SK-N-MC (cell line): ENCODE measurements at regions not wholly inside any gene's neighbourhood (a gene's known extent, or its start where the extent isn't known, plus 50 kb on each side); places are given as distances from the start of the nearest gene placed in this dataset.
A peak's percentile ranks its signal among the peaks of the same experiment; 100 is the strongest.

Experiments used
- DNase-seq: peaks from one replicate; pipeline ENCODE4 v3.0.0-alpha.2; 2011; ENCODE audit warnings: low read depth, low spot score
- H3K27ac ChIP-seq: fragments of 200-600 bp; sonication (generic); 2 replicates; pipeline ENCODE4 v1.5.1; 2016; ENCODE audit warnings: mixed run types
- H3K36me3 ChIP-seq: fragments of 200-600 bp; sonication (generic); 2 replicates; pipeline ENCODE4 v1.6.1; 2017; ENCODE audit warnings: antibody characterized with exemption, low read length, mixed read lengths; ENCODE audit not compliant: insufficient read depth
- H3K4me3 ChIP-seq: fragments of 200-600 bp; sonication (generic); 2 replicates; pipeline ENCODE4 v1.5.1; 2016
- H3K9ac ChIP-seq: fragments of 200-600 bp; sonication (generic); 2 replicates; pipeline ENCODE4 v1.8.0; 2017; ENCODE audit warnings: mixed run types, mixed read lengths; ENCODE audit not compliant: insufficient read length
- H3K9me3 ChIP-seq: fragments of 200-600 bp; sonication (generic); 2 replicates; pipeline ENCODE4 v1.6.1; 2017; ENCODE audit warnings: low read depth, mild to moderate bottlenecking, antibody characterized with exemption, low read length, moderate library complexity, mixed read lengths
- EZH2 ChIP-seq: fragments of 200-600 bp; sonication (generic); IDR thresholded peaks from one replicate; pipeline ENCODE4 v1.6.1; 2017; ENCODE audit warnings: antibody characterized with exemption
- FOXP2 ChIP-seq: optimal IDR thresholded peaks from 2 replicates; pipeline ENCODE3; 2011; ENCODE audit warnings: mild to moderate bottlenecking, moderate library complexity; ENCODE audit not compliant: insufficient read depth; ENCODE audit errors: extremely low read length, control extremely low read depth
- POLR2AphosphoS5 ChIP-seq: IDR thresholded peaks from 2 replicates; pipeline ENCODE4 v1.6.1; 2012; ENCODE audit warnings: mild to moderate bottlenecking, low read depth, low read length, borderline replicate concordance

DNA sequence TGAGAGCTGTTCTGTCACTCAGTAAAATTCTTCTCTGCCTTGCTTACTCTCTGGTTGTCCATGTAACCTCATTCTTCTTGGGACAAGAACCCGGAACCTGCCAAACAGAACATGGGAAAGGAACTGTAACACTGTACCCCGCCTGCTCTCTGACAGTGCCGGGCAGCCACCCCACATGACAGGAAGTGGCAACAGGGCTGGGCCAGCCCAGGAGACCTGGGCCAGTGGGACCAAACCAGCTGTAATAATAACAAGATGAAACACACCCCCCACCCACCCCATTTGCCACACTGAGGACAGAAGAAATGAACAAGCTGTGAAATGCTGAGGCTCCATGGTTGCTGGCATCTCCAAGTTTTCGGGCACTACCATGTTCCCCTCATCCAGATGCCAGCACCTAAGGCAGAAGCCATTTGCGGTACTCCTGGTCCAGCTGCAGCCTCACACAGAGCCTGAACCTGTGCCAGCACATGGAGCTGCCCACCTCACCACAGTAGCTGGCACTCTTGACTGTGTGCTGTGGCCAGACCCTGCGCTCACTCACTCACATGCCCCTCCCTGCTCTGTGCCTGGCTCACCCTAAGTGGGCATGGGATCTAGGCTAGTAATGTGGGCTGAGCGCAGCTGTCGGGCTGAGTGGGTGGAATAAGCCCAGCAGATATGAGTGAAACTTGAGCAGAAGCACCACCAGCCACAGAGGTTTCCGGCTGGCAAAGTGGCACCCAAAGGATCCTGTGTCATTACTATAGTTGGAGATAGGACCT, 126.2 kb upstream of the UGT8 start:
- Histone ChIP-seq H3K4me3 (no peak overlapping the region), H3K27ac (no peak overlapping the region), H3K9ac (no peak overlapping the region), H3K9me3 (no peaks in the 10 kb centered on the region), H3K36me3 (no peaks in the 10 kb centered on the region)
- TF ChIP-seq EZH2, result no peak
- TF ChIP-seq FOXP2, result no peak
- TF ChIP-seq POLR2AphosphoS5, result no peak
- no peak for DNase-seq

- Histone ChIP-seq H3K4me3 (no peak overlapping the region), H3K9me3 (no peaks in the 10 kb centered on the region), H3K36me3 (no peaks in the 10 kb centered on the region), H3K9ac (no peak overlapping the region), H3K27ac (no peak overlapping the region)
- TF ChIP-seq EZH2 (no peak), POLR2AphosphoS5 (no peak), FOXP2 (no peak)
- DNase-seq, result no peak
Measured at GRCh38 chr4:114474188-114474800, 124.3 kb upstream of the UGT8 start.

DNA sequence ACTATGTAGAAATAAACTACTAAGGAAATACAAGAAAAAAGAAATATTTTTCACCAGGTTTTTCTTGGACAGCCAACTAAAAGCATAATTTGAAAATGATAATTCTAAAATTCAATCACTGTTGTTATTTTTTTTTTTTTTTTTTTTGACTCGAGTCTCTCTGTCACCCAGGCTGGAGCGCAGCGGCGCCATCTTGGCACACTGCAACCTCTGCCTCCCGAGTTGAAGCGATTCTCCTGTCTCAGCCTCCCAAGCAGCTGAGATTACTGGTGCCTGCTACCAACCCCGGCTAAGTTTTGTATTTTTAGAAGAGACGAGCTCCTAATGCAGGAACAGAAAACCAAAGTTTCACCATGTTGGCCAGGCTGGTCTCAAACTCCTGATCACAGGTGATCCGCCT, 122.3 kb upstream of the UGT8 start:
- TF ChIP-seq EZH2 (no peak), POLR2AphosphoS5 (no peak)

DNA sequence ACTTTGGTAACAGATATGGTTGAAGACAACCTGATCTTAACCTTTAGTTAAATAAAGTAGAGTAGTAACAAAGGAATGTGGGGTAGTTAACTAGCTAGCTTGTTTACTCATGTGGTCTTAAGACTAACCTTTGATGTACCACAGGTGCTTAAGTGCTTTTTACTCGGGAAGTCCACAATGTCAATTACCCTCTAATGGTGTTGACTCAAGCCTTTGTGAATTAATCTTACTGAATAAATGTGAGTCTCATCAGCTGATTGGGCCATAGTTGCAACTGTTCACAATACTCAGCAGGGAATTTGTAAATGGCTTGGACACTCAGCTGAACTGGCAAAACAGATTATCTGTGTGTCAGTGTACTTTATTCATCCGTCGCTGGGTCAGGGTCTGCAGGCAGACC, 119.0 kb upstream of the UGT8 start:
- Histone ChIP-seq H3K9ac (no peak overlapping the region), H3K4me3 (no peak overlapping the region), H3K9me3 (no peaks in the 10 kb centered on the region), H3K36me3 (no peaks in the 10 kb centered on the region; the same call in 1 of the 2 replicates), H3K27ac (no peak overlapping the region)
- no peak for DNase-seq
- no peak for TF ChIP-seq POLR2AphosphoS5
- no peak for TF ChIP-seq EZH2
- TF ChIP-seq FOXP2, result no peak

More for the DNA sequence above, 122.3 kb upstream of the UGT8 start:
- DNase-seq, result no peak
- H3K4me3 ChIP-seq, result no peak overlapping the region
- no peak overlapping the region for H3K27ac ChIP-seq
- no peaks in the 10 kb centered on the region for H3K9me3 ChIP-seq
- no peaks in the 10 kb centered on the region for H3K36me3 ChIP-seq
- no peak overlapping the region for H3K9ac ChIP-seq

- Histone ChIP-seq H3K4me3 (no peak overlapping the region), H3K9me3 (no peaks in the 10 kb centered on the region), H3K36me3 (no peaks in the 10 kb centered on the region; the same call in 1 of the 2 replicates), H3K27ac (no peak overlapping the region), H3K9ac (no peak overlapping the region)
- DNase-seq, result no peak
- no peak for TF ChIP-seq EZH2
- no peak for TF ChIP-seq FOXP2
- TF ChIP-seq POLR2AphosphoS5, result no peak
Measured at GRCh38 chr4:114481856-114482255, 116.8 kb upstream of the UGT8 start.

DNA sequence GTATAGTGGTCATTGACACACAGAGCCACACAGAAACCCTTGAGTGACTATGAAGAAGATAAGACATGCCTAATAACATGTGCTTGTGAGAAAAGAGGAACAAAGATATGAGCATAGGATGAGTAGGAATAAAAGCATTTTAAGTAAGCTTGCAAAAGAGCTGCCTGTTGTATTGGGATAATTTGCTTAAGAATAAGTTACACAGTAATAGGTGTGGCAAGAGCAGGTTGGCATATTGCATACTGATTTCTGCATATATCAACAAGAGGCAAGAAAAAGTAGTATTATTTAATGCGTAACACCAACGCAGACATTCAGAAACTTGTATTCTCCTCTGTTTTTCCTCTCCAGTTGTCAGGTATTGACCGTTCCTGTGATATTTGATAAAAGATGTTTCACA, 111.5 kb upstream of the UGT8 start:
- Histone ChIP-seq H3K9me3 (no peaks in the 10 kb centered on the region), H3K4me3 (no peak overlapping the region), H3K27ac (no peak overlapping the region), H3K9ac (no peak overlapping the region), H3K36me3 (peaks cover 4% of the 10 kb centered on the region; the same call in 1 of the 2 replicates)
- DNase-seq, result no peak
- TF ChIP-seq POLR2AphosphoS5, result no peak
- TF ChIP-seq FOXP2, result no peak
- TF ChIP-seq EZH2, result no peak

DNA sequence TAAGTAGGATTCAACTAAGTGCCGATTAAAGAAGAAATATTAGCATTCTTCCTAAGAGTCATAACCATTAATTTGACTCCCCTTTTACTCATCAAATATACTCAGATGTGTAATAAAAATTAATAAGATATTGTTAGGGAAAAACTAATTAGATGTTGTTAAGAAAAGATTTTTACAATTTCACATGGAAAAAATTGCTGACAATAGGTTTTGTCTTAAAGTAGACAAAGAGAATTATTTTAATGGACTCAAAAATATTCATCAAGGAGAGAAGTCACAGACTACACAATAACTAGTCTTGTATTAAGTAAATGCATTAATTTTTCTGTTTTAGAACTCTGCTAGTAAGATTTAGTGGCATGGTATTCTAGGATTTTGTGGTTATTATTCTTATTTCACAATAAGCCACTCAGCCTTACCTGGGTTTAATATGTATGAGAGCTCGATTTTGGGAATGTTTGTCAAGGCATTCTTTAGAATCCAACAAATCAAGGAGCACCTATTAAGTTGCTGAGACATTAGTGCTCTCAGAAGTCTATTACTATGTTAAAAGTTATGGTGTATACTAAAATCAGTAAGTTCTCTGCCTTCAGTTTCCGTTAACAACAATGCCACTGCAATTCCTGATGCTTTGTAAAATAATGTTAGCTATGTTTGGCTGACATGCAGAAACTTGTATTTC, 110.2 kb upstream of the UGT8 start:
- H3K9ac ChIP-seq, result no peak overlapping the region
- TF ChIP-seq EZH2 (no peak), FOXP2 (no peak), POLR2AphosphoS5 (no peak)

GRCh38 chr4:114494246-114494803, 104.3 kb upstream of the UGT8 start:
- H3K27ac ChIP-seq, result no peak overlapping the region
- H3K4me3 ChIP-seq, result no peak overlapping the region
- peak; percentile 52 for DNase-seq
- TF ChIP-seq EZH2 (no peak), POLR2AphosphoS5 (no peak), FOXP2 (no peak)
- peaks cover 14% of the 10 kb centered on the region for H3K36me3 ChIP-seq
- peaks cover 5% of the 10 kb centered on the region; the same call in 1 of the 2 replicates for H3K9me3 ChIP-seq
- H3K9ac ChIP-seq, result no peak overlapping the region

More for the DNA sequence above, 110.2 kb upstream of the UGT8 start:
- Histone ChIP-seq H3K9me3 (peaks cover 5% of the 10 kb centered on the region; the same call in 1 of the 2 replicates), H3K36me3 (peaks cover 12% of the 10 kb centered on the region), H3K4me3 (no peak overlapping the region), H3K27ac (no peak overlapping the region)
- DNase-seq, result peak; percentile 40
